ENCODE measurements at regions not wholly inside any gene's neighbourhood (a gene's known extent, or its start where the extent isn't known, plus 50 kb on each side); places are given as distances from the start of the nearest gene placed in this dataset.

DNA sequence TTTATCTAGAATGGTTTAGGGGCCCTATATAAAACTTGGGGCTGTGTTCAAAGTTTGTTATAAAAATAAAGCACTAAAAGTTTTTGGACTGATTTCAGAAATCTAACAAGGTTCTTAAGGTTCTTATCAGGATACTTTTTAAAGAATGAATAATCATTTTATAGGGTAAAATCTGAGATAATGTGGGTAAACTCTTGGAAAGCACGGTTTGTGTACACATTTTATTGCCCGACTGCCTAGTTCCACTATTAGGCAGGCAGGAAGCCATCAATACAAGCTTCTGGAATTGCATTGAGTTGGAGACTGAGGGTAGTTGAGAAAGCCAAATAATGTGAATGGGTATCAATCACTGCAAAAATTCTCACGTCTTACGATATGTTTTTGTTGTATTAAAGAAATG, 331.0 kb upstream of the PITX2 start:
- H3K4me3 ChIP-seq = no peak overlapping the region
- TF ChIP-seq, protein P1, sequence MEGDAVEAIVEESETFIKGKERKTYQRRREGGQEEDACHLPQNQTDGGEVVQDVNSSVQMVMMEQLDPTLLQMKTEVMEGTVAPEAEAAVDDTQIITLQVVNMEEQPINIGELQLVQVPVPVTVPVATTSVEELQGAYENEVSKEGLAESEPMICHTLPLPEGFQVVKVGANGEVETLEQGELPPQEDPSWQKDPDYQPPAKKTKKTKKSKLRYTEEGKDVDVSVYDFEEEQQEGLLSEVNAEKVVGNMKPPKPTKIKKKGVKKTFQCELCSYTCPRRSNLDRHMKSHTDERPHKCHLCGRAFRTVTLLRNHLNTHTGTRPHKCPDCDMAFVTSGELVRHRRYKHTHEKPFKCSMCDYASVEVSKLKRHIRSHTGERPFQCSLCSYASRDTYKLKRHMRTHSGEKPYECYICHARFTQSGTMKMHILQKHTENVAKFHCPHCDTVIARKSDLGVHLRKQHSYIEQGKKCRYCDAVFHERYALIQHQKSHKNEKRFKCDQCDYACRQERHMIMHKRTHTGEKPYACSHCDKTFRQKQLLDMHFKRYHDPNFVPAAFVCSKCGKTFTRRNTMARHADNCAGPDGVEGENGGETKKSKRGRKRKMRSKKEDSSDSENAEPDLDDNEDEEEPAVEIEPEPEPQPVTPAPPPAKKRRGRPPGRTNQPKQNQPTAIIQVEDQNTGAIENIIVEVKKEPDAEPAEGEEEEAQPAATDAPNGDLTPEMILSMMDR (IDR thresholded peaks at IDR 0.05) = no peak
- DNase-seq (ENCODE audit: low spot score) = no peak
- no peak overlapping the region for H3K27ac ChIP-seq

DNA sequence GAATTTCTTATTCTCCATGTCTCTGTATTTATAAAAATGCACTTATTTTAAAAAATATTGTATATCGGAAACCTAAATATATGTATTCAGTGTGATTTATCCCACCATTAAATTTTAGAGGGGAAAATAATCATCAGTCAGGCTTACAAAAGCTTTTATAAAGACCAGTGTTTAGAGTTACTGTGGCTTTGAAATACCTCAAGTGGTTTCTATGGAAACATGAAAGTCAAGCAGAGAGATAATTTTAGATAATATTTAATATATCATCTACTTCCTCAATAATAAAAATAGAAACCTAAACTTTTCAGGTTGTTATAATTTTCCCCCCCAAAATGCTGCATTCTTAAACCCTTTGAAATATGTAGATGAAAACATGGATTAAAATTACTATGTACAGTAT, 332.9 kb upstream of the PITX2 start:
- no peak for DNase-seq (ENCODE audit: low spot score)
- TF ChIP-seq, protein P1 (IDR thresholded peaks at IDR 0.05) = no peak
- Histone ChIP-seq H3K27ac (no peak overlapping the region), H3K4me3 (no peak overlapping the region)

DNA sequence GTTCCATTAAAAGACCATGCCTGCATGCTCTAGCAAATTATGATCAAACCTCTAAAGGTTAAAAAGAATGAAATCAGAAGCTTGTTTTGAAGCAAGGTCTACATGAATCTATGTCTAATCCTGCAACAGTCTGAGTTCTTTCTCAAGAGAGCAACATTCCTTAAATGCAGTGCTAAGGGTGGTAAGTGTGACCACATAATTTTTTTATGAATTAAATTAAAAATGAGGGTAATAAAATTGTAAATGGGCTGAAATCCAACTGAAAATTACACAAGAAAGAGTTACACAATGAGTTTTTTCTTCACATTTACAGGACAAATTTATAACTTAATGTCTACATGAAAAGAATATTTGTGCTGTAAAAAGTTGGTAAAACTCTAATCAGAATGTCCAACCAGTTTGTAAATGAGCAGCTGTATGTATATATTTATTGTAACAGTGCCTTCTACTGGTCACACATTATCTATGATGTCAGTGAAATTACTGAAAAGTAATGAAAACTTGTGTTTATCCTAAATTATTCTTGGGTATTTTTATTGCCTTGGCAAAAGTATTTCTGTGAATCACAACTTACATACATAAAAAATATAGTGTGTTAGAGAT, 336.3 kb upstream of the PITX2 start:
- no peak for DNase-seq (ENCODE audit: low spot score)
- no peak overlapping the region for H3K4me3 ChIP-seq
- H3K27ac ChIP-seq = no peak overlapping the region
- TF ChIP-seq, protein P1 (IDR thresholded peaks at IDR 0.05) = no peak

DNA sequence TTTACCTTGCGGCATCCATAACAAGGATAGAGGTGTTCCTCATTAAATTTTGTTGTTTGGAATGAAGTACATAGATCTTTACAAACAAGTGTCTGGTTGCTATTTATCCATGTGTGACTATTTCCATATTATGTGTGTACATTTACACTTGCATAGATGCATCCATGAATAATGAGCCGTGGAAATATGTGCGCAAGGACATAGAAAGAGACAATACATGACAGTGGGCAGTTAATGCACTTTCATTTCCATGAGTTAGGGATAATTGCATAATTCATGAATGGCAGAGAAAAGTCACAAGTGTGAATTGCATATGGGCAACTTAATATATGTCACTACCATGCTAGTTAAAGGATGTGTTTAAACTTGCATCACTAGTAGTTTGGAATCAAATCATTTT, 338.2 kb upstream of the PITX2 start:
- TF ChIP-seq, protein P1 (IDR thresholded peaks at IDR 0.05) = no peak
- no peak for DNase-seq (ENCODE audit: low spot score)
- Histone ChIP-seq H3K27ac (no peak overlapping the region), H3K4me3 (no peak overlapping the region)

DNA sequence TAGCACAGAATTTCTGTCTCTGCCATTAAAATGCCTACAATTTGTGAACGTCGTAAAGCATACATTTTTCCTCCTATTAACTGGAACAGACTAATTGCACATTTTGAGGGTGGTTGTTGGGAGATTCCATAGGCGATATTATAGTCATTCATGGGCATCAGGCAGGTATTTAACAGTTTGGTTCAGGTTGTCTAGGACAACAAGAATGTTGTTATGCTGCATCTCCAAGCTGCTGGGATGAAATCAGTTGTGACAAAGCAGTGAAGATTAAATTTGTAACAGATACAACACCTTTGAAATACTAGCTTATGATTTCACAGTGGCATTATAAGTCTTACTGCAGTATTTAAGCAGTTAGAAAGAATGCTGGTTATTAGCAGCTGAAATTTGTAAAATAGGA, 339.7 kb upstream of the PITX2 start:
- no peak overlapping the region for H3K4me3 ChIP-seq
- TF ChIP-seq, protein P1 (IDR thresholded peaks at IDR 0.05) = no peak
- DNase-seq (ENCODE audit: low spot score) = no peak
- no peak overlapping the region for H3K27ac ChIP-seq

DNA sequence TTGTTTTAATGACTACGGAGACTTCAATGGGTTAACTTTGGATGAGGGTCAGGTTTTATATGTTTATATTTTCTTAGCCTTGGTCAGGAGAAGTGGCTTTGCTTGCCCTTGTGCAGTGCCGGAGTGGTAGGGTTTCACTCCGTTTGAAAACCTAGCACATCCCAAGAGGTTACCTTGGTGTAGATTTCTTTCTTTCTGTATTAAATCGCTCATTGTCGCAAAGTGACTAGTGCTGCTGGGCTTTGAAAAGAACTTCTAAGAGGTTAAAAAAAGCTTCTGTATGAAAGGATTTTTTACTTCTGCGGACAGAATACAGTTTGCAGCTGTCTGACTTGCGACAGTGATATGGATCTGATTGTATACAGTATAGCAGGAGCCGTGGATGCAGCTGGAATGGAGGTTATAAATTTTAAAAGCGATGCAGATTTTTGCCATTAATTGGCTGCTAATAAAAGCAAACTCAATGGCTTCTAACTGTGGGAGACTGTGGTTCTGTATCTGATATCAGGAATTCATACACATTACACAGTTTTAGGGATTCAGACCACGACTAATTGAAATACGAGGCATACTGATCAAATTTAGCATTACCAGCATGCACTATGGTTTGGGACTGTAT, 340.9 kb upstream of the PITX2 start:
- Histone ChIP-seq H3K27ac (no peak overlapping the region), H3K4me3 (no peak overlapping the region)
- TF ChIP-seq, protein P1 (IDR thresholded peaks at IDR 0.05) = no peak
- DNase-seq (ENCODE audit: low spot score) = no peak

DNA sequence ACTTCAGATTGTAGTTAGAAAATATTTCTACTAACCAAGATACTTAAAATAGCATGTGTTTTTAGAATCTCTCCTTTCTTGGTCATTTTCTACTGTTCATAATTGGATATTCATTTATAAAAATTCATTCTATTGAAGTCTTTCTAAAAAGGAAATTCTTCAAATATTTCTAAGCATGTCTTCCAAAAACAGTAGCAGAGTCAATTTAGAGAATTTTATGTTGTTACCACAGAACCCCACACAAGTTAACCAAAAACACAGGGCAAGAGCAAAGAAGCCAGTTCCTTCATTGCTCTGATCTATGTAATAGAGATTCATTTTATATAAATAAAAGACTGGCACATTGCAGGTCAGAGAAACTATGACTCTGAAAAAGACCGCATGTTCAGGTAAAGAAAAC, 345.1 kb upstream of the PITX2 start:
- Histone ChIP-seq H3K27ac (no peak overlapping the region), H3K4me3 (no peak overlapping the region)
- TF ChIP-seq, protein P1 (IDR thresholded peaks at IDR 0.05) = no peak
- DNase-seq (ENCODE audit: low spot score) = no peak
